Prostate gland (tissue), 2 donors: ENCODE measurements at regions not wholly inside any gene's neighbourhood (a gene's known extent, or its start where the extent isn't known, plus 50 kb on each side); places are given as distances from the start of the nearest gene placed in this dataset.

Source experiments
- CTCF ChIP-seq, 4 experiments: fragments of 200-600 bp in 2 of 4; fragments of 450-650 bp in 2 of 4; sonication (generic) in 2 of 4; IDR thresholded peaks; 1 replicate in 3 of 4; 2 replicates in 1 of 4; pipeline ENCODE4 v1.5.1; 2016 to 2019; ENCODE audit warnings: antibody characterized with exemption in 4 of 4, mild to moderate bottlenecking in 2 of 4, moderate library complexity in 2 of 4
- POLR2A ChIP-seq: fragments of 450-650 bp; IDR thresholded peaks from one replicate; pipeline ENCODE4 v1.6.1; 2016; ENCODE audit warnings: antibody characterized with exemption, mild to moderate bottlenecking

GRCh38 chr4:170425521-170426143 lies 335.9 kb upstream of the AADAT start:
- TF ChIP-seq CTCF (IDR thresholded peaks at IDR 0.05) (no peak), POLR2A (no peak)
